NCI-H2029 treated with DMSO at 0.1 percent for 48 hours (cell line): ENCODE measurements at regions not wholly inside any gene's neighbourhood (a gene's known extent, or its start where the extent isn't known, plus 50 kb on each side); places are given as distances from the start of the nearest gene placed in this dataset.
"Not testable (repeated sequence)": the region's sequence is repeated elsewhere in the genome, so short reads cannot be mapped to it uniquely, and the experiment has no call there.

Experiments
- DNase-seq: peaks from one replicate; lab custom pipeline; 2025; lab: John Stamatoyannopoulos, UW

- no peak for DNase-seq
Observed at GRCh38 chr6:90463359-90463758, 123.5 kb downstream of the MAP3K7 start.

DNA sequence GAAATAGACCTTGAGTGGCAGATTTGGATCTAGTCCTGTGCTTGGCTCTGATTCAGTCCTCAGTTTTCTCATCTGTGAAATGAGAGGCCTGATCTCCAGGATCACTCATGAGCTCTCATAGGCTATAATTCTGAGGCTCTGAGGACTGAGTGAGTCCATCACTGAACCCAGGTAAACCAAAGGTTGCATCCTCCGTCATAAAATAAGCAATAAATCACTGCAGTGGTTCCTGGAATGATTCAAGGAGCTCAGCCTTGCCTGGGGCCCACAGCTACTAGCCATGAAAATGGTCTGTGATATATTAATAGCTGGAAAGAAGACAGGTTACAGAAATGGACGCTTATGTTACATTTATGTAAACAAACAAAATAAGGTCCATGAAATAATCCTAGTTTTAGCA is 124.8 kb downstream of the MAP3K7 start:
- DNase-seq = no peak

GRCh38 chr6:90461383-90461782 is 125.5 kb downstream of the MAP3K7 start:
- no peak for DNase-seq

DNA sequence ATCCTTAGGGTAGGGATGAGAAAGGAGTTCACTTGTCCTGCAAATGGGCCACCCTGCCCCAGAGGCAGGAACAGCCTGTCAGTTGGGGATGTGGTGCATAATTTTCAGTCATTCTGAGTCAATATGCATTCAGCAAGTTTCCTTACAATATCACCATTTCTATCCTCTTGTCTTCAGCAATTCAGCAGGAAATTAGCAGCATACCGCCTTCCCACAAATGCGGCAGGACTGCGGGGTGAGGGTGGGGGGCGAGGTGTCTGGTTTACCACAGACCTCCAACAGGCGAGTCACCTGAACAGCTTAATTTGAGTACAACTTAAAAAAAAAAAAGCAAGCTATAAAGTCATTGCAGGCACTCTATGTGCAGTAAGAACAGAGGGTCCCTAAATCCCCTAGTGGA is 126.8 kb downstream of the MAP3K7 start:
- DNase-seq = no peak

DNA sequence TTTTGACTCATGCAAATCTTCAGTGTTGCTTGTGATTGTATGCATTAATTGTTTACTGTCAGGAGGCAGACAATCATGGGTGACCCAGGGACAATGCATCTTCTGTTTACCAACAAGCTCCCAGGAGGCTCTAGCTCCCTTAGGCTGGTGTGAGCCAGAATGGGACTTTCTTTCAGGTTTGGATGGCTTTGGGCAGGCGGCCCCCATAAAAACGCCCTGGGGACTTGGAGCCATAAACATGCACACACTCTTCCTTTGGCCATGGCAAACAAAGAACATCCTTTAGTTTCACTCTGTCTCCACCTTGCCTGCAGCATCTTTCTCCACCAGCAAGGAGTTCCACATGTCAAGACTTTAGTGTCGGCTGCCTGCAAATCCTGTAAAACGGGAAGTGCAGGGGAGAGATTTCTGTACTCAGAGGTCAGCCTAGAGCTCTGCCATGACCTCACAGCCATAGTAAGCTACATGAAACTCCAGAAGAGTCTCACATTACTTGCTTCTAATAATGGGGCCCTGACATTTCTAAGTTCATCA is 127.6 kb downstream of the MAP3K7 start:
- DNase-seq = no peak

- DNase-seq = no peak
Observed at GRCh38 chr6:90458353-90459224, 128.3 kb downstream of the MAP3K7 start.

DNA sequence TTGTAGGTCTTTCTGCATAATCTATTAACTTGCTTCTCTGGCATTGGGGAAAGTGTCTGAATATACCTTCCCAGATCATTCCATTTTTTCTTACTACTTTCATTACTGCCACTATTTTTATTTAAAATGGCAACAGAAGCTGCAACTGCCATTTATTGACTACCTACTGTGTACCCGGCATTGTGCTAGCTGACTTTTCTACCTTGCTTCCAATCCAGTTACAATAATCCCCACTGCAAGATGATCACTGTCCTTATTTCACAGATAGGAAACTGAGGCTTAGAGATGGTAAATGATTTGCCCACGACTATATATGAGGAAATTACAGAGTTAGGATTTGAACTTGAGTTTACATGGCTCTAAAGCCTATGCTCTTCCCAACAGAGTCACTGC is 129.0 kb downstream of the MAP3K7 start:
- no peak for DNase-seq

DNA sequence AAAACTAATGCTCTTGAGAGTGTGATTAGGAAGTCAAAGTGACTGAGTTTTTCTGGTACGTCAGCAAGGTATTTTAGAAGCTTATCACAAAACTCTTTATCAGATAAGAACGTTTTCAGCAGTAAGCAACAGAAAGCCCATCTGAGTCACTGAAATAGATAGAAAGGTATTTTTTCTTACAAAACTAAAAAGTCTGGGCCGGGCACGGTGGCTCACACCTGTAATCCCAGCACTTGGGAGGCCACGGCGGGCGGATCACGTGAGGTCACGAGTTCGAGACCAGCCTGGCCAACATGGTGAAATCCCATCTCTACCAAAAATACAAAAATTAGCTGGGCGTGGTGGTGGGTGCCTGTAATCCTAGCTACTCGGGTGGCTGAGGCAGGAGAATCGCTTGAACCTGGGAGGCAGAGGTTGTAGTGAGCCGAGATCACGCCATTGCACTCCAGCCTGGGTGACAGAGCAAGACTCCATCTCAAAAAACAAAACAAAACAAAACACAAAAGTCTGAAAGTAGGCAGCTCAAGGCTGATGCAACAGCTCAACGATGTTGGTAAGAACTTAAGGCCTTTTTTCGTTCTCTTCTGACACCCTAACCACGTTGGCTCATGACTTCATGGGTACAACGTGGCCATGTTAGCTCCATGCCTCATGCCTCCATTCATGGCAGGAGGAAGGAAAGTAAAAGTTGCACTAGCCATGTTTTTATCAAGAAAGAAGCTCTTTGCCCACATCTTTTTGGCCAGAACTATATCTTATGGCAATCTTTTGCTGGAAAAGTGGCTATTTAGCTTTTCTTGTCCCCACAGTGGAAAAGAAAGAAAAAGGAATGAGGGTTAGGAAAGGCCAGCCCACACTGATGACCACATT is 129.6 kb downstream of the MAP3K7 start:
- DNase-seq = not testable (repeated sequence)

GRCh38 chr6:90456001-90456400 is 130.9 kb downstream of the MAP3K7 start:
- DNase-seq = no peak

DNA sequence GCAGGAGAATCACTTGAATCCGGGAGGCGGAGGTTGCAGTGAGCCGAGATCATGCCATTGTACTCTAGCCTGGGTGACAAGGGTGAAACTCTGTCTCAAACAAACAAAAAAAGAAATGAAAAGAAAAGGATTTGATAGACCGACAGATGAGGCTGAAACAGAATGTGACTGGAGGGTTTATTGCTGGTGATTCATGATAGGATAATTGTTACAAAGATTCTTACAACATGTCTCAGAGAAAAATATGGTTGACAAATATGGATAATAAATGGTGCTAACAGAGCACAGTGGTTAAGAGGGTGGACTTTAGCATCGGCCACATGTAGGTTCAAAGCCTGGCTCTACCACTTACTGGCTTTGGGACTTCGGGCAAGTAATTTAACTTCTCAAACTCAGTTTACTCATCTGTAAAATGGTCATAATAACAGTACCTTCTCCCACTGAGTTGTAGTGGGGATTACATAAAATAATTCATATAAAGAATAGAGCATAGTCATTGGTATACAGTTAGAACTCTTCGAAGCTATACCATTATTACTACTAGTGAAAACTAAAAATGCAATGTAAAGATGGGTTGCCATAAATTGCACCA is 131.9 kb downstream of the MAP3K7 start:
- DNase-seq = no peak

GRCh38 chr6:90450268-90450953 is 136.5 kb downstream of the MAP3K7 start:
- no peak for DNase-seq

- DNase-seq = no peak
Observed at GRCh38 chr6:90449311-90449710, 137.6 kb downstream of the MAP3K7 start.

GRCh38 chr6:90448836-90449235 is 138.0 kb downstream of the MAP3K7 start:
- no peak for DNase-seq

- no peak for DNase-seq
Observed at GRCh38 chr6:90446164-90446563, 140.7 kb downstream of the MAP3K7 start.

DNA sequence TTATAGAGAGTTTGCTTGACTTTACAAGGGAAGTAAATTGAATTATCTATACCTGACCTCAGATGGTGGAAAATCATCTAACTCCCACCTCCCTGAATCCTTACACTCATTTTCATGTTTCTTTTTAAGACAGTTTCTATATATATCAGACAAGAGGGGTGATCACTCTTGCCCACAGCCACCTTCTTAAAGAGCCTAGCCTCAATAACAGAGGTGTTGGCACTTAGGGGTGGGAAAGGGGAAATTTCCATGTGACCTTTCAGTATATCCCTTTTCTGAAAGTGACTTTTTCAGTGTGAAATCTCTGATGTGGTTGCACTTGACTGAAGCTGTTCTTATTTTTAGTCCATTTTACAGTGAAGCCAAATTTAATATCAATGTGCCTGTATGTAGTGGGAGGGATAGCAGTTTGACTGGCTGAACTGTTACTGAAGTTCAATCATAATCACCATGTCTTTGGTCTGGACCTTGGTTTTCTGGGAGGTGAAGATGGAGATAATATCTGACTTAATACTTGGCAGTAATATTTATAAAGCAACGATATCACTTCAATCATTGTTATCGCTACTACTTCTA is 141.3 kb downstream of the MAP3K7 start:
- no peak for DNase-seq

DNA sequence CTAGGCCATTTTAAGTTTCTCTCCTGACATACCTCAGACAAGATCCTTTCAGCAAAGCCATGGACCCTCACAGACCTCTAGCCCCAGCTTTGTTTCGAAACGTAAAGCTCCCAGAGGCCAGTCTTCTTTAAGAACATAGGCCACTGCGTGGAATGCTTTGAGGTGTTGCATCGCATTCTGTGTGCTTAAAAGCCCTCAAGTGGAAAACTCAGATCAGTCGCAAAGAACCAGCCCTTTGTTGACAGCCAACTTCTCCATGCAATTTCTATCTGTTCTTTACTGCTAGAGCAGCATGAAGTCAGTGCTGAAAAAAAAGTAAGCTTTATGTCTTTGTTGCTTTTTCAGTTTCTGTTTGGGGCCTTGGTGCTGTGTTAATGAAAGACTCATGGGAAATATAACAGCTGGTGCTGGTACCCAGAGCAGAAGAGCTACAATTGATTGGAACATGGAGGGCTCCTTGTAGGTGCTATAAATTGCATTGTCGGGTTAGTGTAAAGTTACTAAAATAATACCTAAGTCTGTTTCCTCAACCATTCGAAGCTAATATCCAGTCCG is 142.6 kb downstream of the MAP3K7 start:
- DNase-seq = no peak

GRCh38 chr6:90442366-90442765 is 144.5 kb downstream of the MAP3K7 start:
- DNase-seq = no peak

- DNase-seq = no peak
Observed at GRCh38 chr6:90440586-90441283, 144.1 kb upstream of the BACH2 start.

GRCh38 chr6:90439586-90439985 is 142.9 kb upstream of the BACH2 start:
- DNase-seq = no peak

GRCh38 chr6:90436403-90436802 is 139.8 kb upstream of the BACH2 start:
- DNase-seq = no peak
